Kidney (tissue), 13 donors: ENCODE measurements at regions not wholly inside any gene's neighbourhood (a gene's known extent, or its start where the extent isn't known, plus 50 kb on each side); places are given as distances from the start of the nearest gene placed in this dataset.

Experiments
- DNase-seq, 5 donors: peaks; one replicate each; pipeline ENCODE4 v3.0.0-alpha.2; 2013 to 2020
- FAIRE-seq: peaks from 2 replicates; lab custom pipeline; 2012; peaks lifted over from hg19 to GRCh38; lab: Jason Lieb, UNC
- H3K27ac ChIP-seq, 2 donors: one replicate each; pipeline ENCODE4 v1.7.0; 2013; ENCODE audit warnings: low read depth in 2 of 2, low read length in 2 of 2, inconsistent platforms in 1 of 2
- H3K27me3 ChIP-seq: one replicate; pipeline ENCODE4 v1.7.1; 2013; ENCODE audit warnings: low read length, inconsistent platforms; ENCODE audit not compliant: control insufficient read depth, insufficient read depth
- H3K36me3 ChIP-seq, 3 donors: one replicate each; pipeline versions ENCODE4 v1.7.0 to v1.7.1; 2013; ENCODE audit warnings: low read length in 3 of 3, control low read depth in 1 of 3, inconsistent platforms in 1 of 3; ENCODE audit not compliant: insufficient read depth in 3 of 3, control insufficient read depth in 2 of 3
- H3K4me1 ChIP-seq, 3 donors: one replicate each; pipeline versions ENCODE4 v1.7.0 to v1.7.1; 2013; ENCODE audit warnings: low read length in 3 of 3, inconsistent platforms in 1 of 3, low read depth in 1 of 3; ENCODE audit not compliant: control insufficient read depth in 2 of 3, insufficient read depth in 2 of 3
- H3K4me3 ChIP-seq, 3 donors: one replicate each; pipeline versions ENCODE4 v1.7.0 to v1.8.1; 2013; ENCODE audit warnings: low read length in 3 of 3, control low read depth in 1 of 3, inconsistent platforms in 1 of 3
- H3K9ac ChIP-seq, 3 donors: one replicate each; pipeline versions ENCODE4 v1.7.0 to v1.7.1; 2013; ENCODE audit warnings: low read length in 3 of 3, control low read depth in 1 of 3, inconsistent platforms in 1 of 3
- H3K9me3 ChIP-seq, 3 donors: one replicate each; pipeline versions ENCODE4 v1.7.0 to v1.7.1; 2013; ENCODE audit warnings: low read length in 3 of 3, control low read depth in 1 of 3, inconsistent platforms in 1 of 3; ENCODE audit not compliant: control insufficient read depth in 2 of 3, insufficient read depth in 1 of 3
- intact Hi-C: fragments of 100-400 bp; cut with DNase I; formaldehyde crosslinking; loops from one replicate; pipeline ENCODE4 v1.11.1; 2022
- TF ChIP-seq, protein P1 (sequence below): IDR thresholded peaks from 3 replicates; pipeline ENCODE4 v1.5.1; 2012; ENCODE audit warnings: mild to moderate bottlenecking, moderate library complexity, borderline replicate concordance; ENCODE audit not compliant: insufficient read depth; ENCODE audit errors: extremely low read depth
- donor health status: control.
- donor health status: control.
- donor health status: control.
- donor health status: control.
- donor health status: control.
- donor health status: DM: yes; HTN: yes; CAD: no.
- donor health status: Normal renal cell carcinoma (clear cell type).

DNA sequence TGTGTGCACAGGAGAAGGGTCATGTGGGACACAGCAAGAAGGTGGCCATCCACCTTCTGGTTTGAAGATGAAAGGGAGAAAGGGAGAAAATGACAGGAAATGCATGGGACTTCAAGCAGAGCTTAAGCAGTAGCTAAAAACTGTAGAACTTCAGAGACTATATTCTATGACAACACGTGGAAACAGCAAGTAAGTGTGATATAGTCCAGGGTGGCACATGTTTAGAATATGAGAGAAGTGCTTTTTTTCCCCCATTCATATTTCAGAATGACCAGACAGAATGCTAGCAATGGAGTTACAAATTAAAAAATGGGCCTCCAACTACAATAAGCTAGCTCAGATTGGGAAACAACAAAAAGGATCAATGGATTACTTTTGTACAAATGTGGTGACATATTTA, 1042.2 kb downstream of the TMEM182 start:
- Histone ChIP-seq H3K36me3 (no peaks in the 10 kb centered on the region), H3K9ac (no peak overlapping the region), H3K27me3 (no peaks in the 10 kb centered on the region), H3K27ac (no peak overlapping the region), H3K4me1 (no peaks in the 10 kb centered on the region), H3K4me3 (no peak overlapping the region), H3K9me3 (no peaks in the 10 kb centered on the region)
- FAIRE-seq (no peak), DNase-seq (no peak)
- TF ChIP-seq, protein P1, sequence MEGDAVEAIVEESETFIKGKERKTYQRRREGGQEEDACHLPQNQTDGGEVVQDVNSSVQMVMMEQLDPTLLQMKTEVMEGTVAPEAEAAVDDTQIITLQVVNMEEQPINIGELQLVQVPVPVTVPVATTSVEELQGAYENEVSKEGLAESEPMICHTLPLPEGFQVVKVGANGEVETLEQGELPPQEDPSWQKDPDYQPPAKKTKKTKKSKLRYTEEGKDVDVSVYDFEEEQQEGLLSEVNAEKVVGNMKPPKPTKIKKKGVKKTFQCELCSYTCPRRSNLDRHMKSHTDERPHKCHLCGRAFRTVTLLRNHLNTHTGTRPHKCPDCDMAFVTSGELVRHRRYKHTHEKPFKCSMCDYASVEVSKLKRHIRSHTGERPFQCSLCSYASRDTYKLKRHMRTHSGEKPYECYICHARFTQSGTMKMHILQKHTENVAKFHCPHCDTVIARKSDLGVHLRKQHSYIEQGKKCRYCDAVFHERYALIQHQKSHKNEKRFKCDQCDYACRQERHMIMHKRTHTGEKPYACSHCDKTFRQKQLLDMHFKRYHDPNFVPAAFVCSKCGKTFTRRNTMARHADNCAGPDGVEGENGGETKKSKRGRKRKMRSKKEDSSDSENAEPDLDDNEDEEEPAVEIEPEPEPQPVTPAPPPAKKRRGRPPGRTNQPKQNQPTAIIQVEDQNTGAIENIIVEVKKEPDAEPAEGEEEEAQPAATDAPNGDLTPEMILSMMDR = no peak
- intact Hi-C loops = no loop called here

DNA sequence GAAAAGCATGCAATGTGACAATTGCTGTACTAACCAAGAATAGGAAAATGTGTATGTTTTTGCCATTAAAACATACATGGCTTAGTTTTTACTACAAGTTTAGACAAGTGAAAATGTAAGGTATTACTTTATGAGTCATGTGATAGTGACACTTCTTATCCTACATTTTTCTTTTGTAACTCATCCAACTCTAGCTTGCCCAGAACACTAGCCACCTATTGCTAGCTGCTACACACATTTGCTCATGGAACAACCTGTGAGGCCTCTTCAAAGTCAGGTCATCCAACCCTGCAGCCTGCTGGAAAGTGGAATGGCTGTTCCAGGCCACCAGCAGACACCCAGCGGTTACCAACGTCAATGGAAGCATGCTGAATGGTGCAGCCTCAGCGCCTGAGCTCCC, 1043.9 kb downstream of the TMEM182 start:
- H3K4me3 ChIP-seq = no peak overlapping the region
- FAIRE-seq = no peak
- DNase-seq = no peak
- no peaks in the 10 kb centered on the region for H3K9me3 ChIP-seq
- intact Hi-C loops = no loop called here
- H3K4me1 ChIP-seq = no peaks in the 10 kb centered on the region
- H3K36me3 ChIP-seq = no peaks in the 10 kb centered on the region
- H3K27ac ChIP-seq = no peak overlapping the region
- H3K9ac ChIP-seq = no peak overlapping the region
- no peaks in the 10 kb centered on the region for H3K27me3 ChIP-seq
- TF ChIP-seq, protein P1 = no peak

DNA sequence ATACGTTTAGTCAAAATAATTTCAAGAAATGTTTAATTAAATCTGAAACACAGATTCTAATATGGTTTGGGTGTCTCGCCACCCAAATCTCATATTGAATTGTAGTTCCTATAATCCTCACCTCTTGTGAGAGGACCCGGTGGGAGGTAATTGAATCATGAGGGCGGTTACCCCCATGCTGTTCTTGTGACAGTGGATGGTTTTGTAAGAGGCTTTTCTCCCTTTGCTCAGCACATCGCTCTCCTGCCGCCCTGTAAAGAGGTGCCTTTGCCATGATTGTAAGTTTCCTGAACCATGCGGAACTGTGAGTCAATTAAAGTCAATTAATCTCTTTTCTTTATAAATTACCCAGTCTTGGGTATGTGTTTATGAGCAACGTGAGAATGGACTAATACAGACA, 1045.1 kb upstream of the POU3F3 start:
- Histone ChIP-seq H3K4me3 (no peak overlapping the region), H3K36me3 (no peaks in the 10 kb centered on the region), H3K9ac (no peak overlapping the region), H3K4me1 (no peaks in the 10 kb centered on the region), H3K27me3 (no peaks in the 10 kb centered on the region), H3K27ac (no peak overlapping the region), H3K9me3 (no peaks in the 10 kb centered on the region)
- DNase-seq (no peak), FAIRE-seq (no peak)
- intact Hi-C loops = no loop called here
- TF ChIP-seq, protein P1 = no peak

DNA sequence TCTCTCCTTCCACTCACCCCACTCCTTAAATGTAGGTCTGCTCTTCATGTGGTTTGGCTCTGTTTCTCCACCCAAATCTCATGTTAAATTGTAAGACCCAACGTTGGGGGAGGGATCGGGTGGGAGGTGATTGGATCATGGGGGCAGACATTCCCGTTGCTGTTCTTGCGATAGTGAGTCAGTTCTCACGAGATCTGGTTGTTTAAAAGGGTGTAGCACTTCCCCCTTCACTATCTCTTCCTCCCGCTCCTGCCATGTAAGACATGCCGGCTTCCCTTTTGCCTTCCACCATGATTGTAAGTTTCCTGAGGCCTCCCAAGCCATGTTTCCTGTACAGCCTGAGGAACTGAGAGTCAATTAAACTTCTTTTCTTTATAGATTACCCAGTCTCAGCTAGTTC, 1044.5 kb upstream of the POU3F3 start:
- H3K27me3 ChIP-seq = no peaks in the 10 kb centered on the region
- no peaks in the 10 kb centered on the region for H3K4me1 ChIP-seq
- H3K9ac ChIP-seq = no peak overlapping the region
- DNase-seq (no peak), FAIRE-seq (no peak)
- TF ChIP-seq, protein P1 = no peak
- H3K4me3 ChIP-seq = no peak overlapping the region
- H3K36me3 ChIP-seq = no peaks in the 10 kb centered on the region
- no peak overlapping the region for H3K27ac ChIP-seq
- H3K9me3 ChIP-seq = no peaks in the 10 kb centered on the region
- intact Hi-C loops = no loop called here
